Ascending aorta (tissue), 2 donors: ENCODE measurements at regions not wholly inside any gene's neighbourhood (a gene's known extent, or its start where the extent isn't known, plus 50 kb on each side); places are given as distances from the start of the nearest gene placed in this dataset.
"Not testable (repeated sequence)": the region's sequence is repeated elsewhere in the genome, so short reads cannot be mapped to it uniquely, and the experiment has no call there.

Source experiments
- DNase-seq, 2 donors: peaks; one replicate each; pipeline ENCODE4 v3.0.0-alpha.2; 2019; ENCODE audit warnings: low spot score in 2 of 2
- H3K27ac ChIP-seq, 2 donors: fragments of 200-600 bp; sonication (generic); one replicate each; pipeline ENCODE4 v1.5.1; 2016 to 2017; ENCODE audit warnings: mild to moderate bottlenecking in 1 of 2
- H3K27me3 ChIP-seq: fragments of 200-600 bp; sonication (generic); one replicate; pipeline ENCODE4 v1.5.1; 2017
- H3K36me3 ChIP-seq, 2 donors: fragments of 200-600 bp; sonication (generic); one replicate each; pipeline ENCODE4 v1.5.1; 2016
- H3K4me1 ChIP-seq, 2 donors: fragments of 200-600 bp; sonication (generic); one replicate each; pipeline ENCODE4 v1.5.1; 2016 to 2017; ENCODE audit warnings: mild to moderate bottlenecking in 1 of 2
- H3K4me3 ChIP-seq, 2 donors: fragments of 200-600 bp; sonication (generic); one replicate each; pipeline ENCODE4 v1.5.1; 2016 to 2017; ENCODE audit warnings: mild to moderate bottlenecking in 1 of 2
- H3K9me3 ChIP-seq, 2 donors: fragments of 200-600 bp; sonication (generic); one replicate each; pipeline ENCODE4 v1.5.1; 2016
- intact Hi-C: fragments of 100-400 bp; cut with DNase I; formaldehyde crosslinking; loops from one replicate; pipeline ENCODE4 v1.15.1; 2023
- TF ChIP-seq, protein P1 (sequence below), 3 experiments: fragments of 200-600 bp in 2 of 3; fragments of 450-650 bp in 1 of 3; sonication (generic) in 2 of 3; IDR thresholded peaks; one replicate each; pipeline ENCODE4 v1.5.1; 2016 to 2019; ENCODE audit warnings: antibody characterized with exemption in 3 of 3, mild to moderate bottlenecking in 1 of 3, moderate library complexity in 1 of 3

DNA sequence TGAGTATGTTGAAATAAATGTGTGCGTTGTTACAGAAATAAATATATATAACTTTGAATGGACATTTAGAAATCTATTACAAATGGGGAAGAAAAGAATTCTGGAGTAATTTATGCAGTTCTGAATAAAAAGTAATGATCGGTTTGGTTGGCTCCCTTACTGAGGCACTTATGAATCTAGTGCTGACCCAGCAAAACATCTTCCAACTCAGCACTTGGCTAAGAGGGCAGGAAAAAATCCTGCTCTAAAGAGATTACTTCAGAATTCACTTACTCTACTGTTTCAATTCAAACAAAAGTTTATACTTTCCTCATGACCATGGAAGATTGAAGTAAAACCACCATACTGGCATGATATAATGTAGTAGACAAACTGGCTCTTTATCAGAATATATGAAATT, 123.9 kb upstream of the RXFP1 start:
- Histone ChIP-seq H3K9me3 (no peaks in the 10 kb centered on the region), H3K4me3 (no peak overlapping the region), H3K27me3 (no peaks in the 10 kb centered on the region), H3K36me3 (no peaks in the 10 kb centered on the region), H3K27ac (no peak overlapping the region), H3K4me1 (no peaks in the 10 kb centered on the region)
- DNase-seq, result no peak
- intact Hi-C loops, result no loop called here
- TF ChIP-seq, protein P1, sequence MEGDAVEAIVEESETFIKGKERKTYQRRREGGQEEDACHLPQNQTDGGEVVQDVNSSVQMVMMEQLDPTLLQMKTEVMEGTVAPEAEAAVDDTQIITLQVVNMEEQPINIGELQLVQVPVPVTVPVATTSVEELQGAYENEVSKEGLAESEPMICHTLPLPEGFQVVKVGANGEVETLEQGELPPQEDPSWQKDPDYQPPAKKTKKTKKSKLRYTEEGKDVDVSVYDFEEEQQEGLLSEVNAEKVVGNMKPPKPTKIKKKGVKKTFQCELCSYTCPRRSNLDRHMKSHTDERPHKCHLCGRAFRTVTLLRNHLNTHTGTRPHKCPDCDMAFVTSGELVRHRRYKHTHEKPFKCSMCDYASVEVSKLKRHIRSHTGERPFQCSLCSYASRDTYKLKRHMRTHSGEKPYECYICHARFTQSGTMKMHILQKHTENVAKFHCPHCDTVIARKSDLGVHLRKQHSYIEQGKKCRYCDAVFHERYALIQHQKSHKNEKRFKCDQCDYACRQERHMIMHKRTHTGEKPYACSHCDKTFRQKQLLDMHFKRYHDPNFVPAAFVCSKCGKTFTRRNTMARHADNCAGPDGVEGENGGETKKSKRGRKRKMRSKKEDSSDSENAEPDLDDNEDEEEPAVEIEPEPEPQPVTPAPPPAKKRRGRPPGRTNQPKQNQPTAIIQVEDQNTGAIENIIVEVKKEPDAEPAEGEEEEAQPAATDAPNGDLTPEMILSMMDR (IDR thresholded peaks at IDR 0.05), result no peak

DNA sequence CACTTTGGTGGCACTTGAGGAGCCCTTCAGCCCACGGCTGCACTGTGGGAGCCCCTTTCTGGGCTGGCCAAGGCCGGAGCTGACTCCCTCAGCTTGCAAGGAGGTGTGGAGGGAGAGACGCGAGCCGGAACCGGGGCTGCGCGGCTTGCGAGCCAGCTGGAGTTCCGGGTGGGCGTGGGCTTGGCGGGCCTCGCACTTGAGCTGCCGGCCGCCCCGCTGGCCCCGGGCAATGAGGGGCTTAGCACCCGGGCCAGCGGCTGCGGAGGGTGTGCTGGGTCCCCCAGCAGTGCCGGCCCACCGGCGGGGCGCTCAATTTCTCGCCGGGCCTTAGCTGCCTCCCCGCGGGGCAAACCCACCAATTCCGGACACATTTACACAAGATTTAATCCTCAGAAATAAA, 113.7 kb upstream of the RXFP1 start:
- intact Hi-C loops, result loop anchor here (10.0 kb wide), 1 partner anchor 177 kb away; no protein-coding TSS in a partner anchor
- not testable (repeated sequence) for H3K4me1 ChIP-seq, H3K27ac ChIP-seq, DNase-seq, H3K27me3 ChIP-seq, H3K36me3 ChIP-seq, H3K4me3 ChIP-seq, H3K9me3 ChIP-seq

DNA sequence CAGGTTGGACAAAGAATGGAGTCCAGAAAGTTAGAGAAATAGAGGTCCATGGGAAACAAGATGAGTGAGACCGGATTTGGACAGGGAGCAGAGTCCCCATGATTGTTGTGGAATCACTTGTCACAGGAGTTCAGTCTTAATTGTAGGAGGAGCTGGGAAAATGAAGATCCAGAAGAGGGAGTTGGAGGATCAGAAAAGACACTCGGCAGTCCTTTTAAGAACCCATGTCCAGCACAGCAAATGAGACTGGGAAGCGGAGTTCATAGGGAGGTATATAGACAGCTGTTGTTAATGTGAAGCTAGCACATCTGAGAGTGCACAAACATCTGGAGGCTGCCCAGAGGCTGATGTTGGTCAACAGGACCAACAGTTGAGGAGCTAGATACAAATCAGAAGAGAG, 111.4 kb upstream of the RXFP1 start:
- no peak for DNase-seq
- no peaks in the 10 kb centered on the region for H3K27me3 ChIP-seq
- H3K4me3 ChIP-seq, result no peak overlapping the region
- no peaks in the 10 kb centered on the region for H3K4me1 ChIP-seq
- no peak overlapping the region for H3K27ac ChIP-seq
- no peaks in the 10 kb centered on the region for H3K36me3 ChIP-seq
- peaks cover 0 to 4% of the 10 kb centered on the region in 2 donors for H3K9me3 ChIP-seq
- TF ChIP-seq, protein P1 (IDR thresholded peaks at IDR 0.05), result no peak
- intact Hi-C loops, result no loop called here

DNA sequence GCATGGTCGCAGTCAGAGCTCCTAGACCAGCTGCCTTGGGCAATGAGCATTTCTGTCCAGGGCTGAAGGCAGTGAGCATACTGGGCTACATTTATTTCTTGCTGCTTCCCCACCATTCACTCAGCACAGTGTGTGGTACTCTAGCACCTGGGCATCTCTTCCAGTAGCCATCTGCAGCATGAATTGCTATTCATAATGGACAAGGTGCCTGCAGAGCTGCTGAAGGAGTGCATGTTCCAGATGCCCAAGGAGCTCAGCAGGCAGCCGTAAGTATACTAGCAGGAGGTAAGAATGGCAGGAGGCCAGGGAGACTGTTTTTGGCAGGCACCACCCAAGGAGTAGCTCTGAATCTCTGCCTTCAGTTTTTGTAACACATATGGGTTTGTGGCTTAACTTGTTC, 110.4 kb upstream of the RXFP1 start:
- TF ChIP-seq, protein P1 (IDR thresholded peaks at IDR 0.05), result no peak
- no peak for DNase-seq
- H3K27ac ChIP-seq, result no peak overlapping the region
- no peaks in the 10 kb centered on the region for H3K36me3 ChIP-seq
- no peaks in the 10 kb centered on the region for H3K27me3 ChIP-seq
- peaks cover 0 to 4% of the 10 kb centered on the region in 2 donors for H3K9me3 ChIP-seq
- H3K4me1 ChIP-seq, result no peaks in the 10 kb centered on the region
- intact Hi-C loops, result no loop called here
- no peak overlapping the region for H3K4me3 ChIP-seq

DNA sequence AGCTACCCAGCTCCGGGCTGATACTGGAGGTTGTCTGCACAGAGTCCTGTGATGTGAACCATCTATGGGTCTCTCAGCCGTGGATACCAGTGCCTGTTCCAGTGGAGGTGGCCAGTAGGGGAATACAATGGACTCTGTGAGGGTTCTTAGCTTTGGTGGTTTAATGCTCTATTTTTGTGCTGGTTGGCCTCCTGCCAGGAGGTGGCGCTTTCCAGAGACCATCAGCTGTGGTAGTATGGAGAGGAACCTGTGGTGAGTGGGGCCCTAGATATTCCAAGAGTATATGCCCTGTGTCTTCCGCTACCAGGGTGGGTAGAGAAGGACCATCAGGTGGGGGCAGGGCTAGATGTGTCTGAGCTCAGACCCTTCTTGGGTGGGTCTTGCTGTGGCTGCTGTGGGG, 103.0 kb upstream of the RXFP1 start:
- H3K36me3 ChIP-seq, intact Hi-C loops, H3K27me3 ChIP-seq: not testable (repeated sequence)

DNA sequence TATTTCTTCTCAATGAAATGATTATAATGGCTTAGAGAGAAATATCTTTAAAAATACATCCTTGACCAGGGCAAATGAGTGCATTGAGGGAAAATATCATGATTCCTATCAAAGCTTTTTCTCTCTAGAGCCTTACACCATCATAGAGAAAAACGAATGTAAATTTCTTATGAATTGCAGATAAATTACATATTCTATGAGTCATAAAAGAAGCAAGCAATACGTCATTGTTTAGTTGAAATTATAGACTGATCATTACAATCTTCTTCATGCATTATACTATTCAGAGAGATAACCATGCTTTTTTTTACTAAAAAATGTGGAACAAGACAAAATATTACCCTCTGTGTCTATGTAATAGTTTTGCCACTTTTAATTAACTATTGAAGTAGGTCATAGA, 100.9 kb upstream of the RXFP1 start:
- TF ChIP-seq, protein P1 (IDR thresholded peaks at IDR 0.05), result no peak
- intact Hi-C loops, result no loop called here
- H3K9me3 ChIP-seq, result no peaks in the 10 kb centered on the region
- no peaks in the 10 kb centered on the region for H3K36me3 ChIP-seq
- no peak overlapping the region for H3K27ac ChIP-seq
- no peak overlapping the region for H3K4me3 ChIP-seq
- H3K27me3 ChIP-seq, result no peaks in the 10 kb centered on the region
- DNase-seq, result no peak
- H3K4me1 ChIP-seq, result peaks cover 0 to 9% of the 10 kb centered on the region in 2 donors

More for the DNA sequence above, 103.0 kb upstream of the RXFP1 start:
- H3K9me3 ChIP-seq, DNase-seq, H3K4me3 ChIP-seq, H3K27ac ChIP-seq, H3K4me1 ChIP-seq: not testable (repeated sequence)

DNA sequence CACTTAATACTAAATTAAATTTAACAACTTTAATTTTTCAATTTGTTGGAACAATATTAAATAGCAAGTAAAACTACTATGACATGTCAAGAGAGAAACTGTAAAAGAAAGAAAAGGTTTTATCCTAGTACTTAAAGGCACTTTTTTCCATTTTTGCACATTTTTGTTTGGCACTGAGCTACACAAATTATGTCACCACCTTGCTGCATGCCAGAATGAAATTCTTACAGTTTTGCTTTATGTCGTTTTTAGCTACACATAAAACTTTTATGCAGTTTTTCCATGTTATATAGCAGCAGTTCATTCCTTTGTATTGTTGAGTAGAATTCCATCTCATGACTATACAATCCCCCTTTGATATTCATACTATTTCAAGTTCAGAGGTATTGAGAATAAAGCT, 99.1 kb upstream of the RXFP1 start:
- intact Hi-C loops, result no loop called here
- Histone ChIP-seq H3K27me3 (no peaks in the 10 kb centered on the region), H3K4me3 (no peak overlapping the region), H3K9me3 (no peaks in the 10 kb centered on the region), H3K36me3 (no peaks in the 10 kb centered on the region), H3K4me1 (peaks cover 0 to 9% of the 10 kb centered on the region in 2 donors), H3K27ac (no peak overlapping the region)
- TF ChIP-seq, protein P1 (IDR thresholded peaks at IDR 0.05), result no peak
- no peak for DNase-seq
